Activated naive CD4-positive, alpha-beta T cell treated with anti-CD3 and anti-CD28 coated beads for 36 hours (primary cell): ENCODE measurements at regions not wholly inside any gene's neighbourhood (a gene's known extent, or its start where the extent isn't known, plus 50 kb on each side); places are given as distances from the start of the nearest gene placed in this dataset.

Experiments
- CTCF ChIA-PET: fragments of 350-600 bp; sonication (Branson Sonifier 250); formaldehyde crosslinking; loops from one replicate; lab custom pipeline; 2021; ENCODE audit warnings: antibody characterized with exemption; lab: Charles Lee
- DNase-seq: peaks from one replicate; pipeline ENCODE4 v3.0.0-alpha.2; 2020
- H3K27ac Mint-ChIP-seq: one replicate; pipeline ENCODE4 v1.8.0; 2021; ENCODE audit warnings: mild to moderate bottlenecking, mixed read lengths
- H3K27me3 Mint-ChIP-seq: one replicate; pipeline ENCODE4 v1.8.0; 2021; ENCODE audit warnings: low read depth, mixed read lengths
- H3K36me3 Mint-ChIP-seq: one replicate; pipeline ENCODE4 v1.8.0; 2021; ENCODE audit warnings: low read depth, mixed read lengths
- H3K4me1 Mint-ChIP-seq: one replicate; pipeline ENCODE4 v1.8.0; 2021; ENCODE audit warnings: low read depth, mixed read lengths
- H3K4me3 Mint-ChIP-seq: one replicate; pipeline ENCODE4 v1.8.0; 2021; ENCODE audit warnings: mild to moderate bottlenecking, moderate library complexity, mixed read lengths
- H3K9me3 Mint-ChIP-seq: one replicate; pipeline ENCODE4 v1.8.0; 2021; ENCODE audit warnings: mixed read lengths
- intact Hi-C: fragments of 100-400 bp; cut with micrococcal nuclease; formaldehyde crosslinking; loops from one replicate; pipeline ENCODE4 v1.15.1; 2023

DNA sequence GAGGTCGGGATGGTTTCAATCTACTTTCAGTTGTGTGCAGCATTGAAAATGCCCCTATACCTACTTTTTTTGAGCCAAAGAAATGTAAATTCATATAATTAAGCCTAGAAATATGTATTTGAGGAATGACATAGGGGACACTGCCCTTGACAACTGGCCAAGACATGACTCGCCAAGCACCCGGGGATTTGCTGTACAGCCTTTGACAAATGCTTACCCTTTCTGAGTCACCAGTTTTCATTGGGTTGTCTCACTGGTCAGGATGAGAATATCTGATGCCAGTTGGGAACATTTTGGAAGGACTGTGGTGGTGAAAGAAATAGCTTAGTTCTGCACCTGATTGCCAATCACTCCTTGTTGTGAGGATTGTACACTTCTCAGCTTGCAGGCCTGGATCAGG, 166.8 kb upstream of the HABP2 start:
- CTCF ChIA-PET, result interaction anchor here (0.6 to 2.0 kb wide), 9 partner anchors 18 to 911 kb away, joined by 3 to 8 read pairs (median 4); no protein-coding TSS in a partner anchor
- no peak for DNase-seq
- Mint-ChIP-seq H3K9me3 (no peaks in the 10 kb centered on the region), H3K4me3 (no peak overlapping the region), H3K27ac (no peak overlapping the region), H3K36me3 (no peaks in the 10 kb centered on the region), H3K4me1 (peaks cover 22% of the 10 kb centered on the region), H3K27me3 (peaks cover 2% of the 10 kb centered on the region)
- intact Hi-C loops, result loop anchor here (5.0 kb wide), 1 partner anchor 136 kb away; no protein-coding TSS in a partner anchor

- CTCF ChIA-PET, result no interaction called here
- Mint-ChIP-seq H3K9me3 (peaks cover 2% of the 10 kb centered on the region), H3K4me1 (peaks cover 2% of the 10 kb centered on the region), H3K36me3 (no peaks in the 10 kb centered on the region), H3K4me3 (no peak overlapping the region), H3K27ac (no peak overlapping the region), H3K27me3 (peaks cover 2% of the 10 kb centered on the region)
- no peak for DNase-seq
- intact Hi-C loops, result loop anchor here (5.0 kb wide), 1 partner anchor 132 kb away; no protein-coding TSS in a partner anchor
Measured at GRCh38 chr10:113389969-113390368, 162.9 kb upstream of the HABP2 start.

GRCh38 chr10:113390896-113391295, 162.0 kb upstream of the HABP2 start:
- DNase-seq, result no peak
- Mint-ChIP-seq H3K27ac (no peak overlapping the region), H3K4me3 (no peak overlapping the region), H3K9me3 (peaks cover 3% of the 10 kb centered on the region), H3K4me1 (no peaks in the 10 kb centered on the region), H3K36me3 (no peaks in the 10 kb centered on the region), H3K27me3 (no peaks in the 10 kb centered on the region)
- CTCF ChIA-PET, result no interaction called here
- intact Hi-C loops, result no loop called here

DNA sequence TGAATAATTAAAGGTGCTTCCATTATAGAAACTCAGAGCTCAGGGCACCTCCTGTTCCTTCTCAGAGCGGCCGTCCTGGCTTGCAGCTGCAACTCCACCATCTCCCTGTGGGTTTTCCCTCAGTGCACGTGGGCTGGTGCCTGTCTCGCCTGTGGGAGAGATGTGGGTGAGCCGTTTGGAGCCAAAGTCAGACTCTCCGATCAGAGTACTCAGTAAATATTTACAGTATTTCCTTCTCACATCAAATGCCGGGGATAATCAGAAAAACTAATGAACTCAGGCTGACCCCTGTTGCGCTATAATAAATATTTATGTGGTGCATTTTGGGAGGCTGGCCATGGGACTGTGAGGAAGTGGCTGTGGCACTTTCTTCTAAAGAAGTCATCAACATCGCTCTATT, 155.8 kb upstream of the HABP2 start:
- CTCF ChIA-PET, result no interaction called here
- Mint-ChIP-seq H3K36me3 (no peaks in the 10 kb centered on the region), H3K4me1 (no peaks in the 10 kb centered on the region), H3K27ac (no peak overlapping the region), H3K4me3 (no peak overlapping the region), H3K27me3 (no peaks in the 10 kb centered on the region), H3K9me3 (peaks cover 3% of the 10 kb centered on the region)
- intact Hi-C loops, result no loop called here
- DNase-seq, result no peak

- Mint-ChIP-seq H3K4me3 (no peak overlapping the region), H3K9me3 (peaks cover 3% of the 10 kb centered on the region), H3K4me1 (no peaks in the 10 kb centered on the region), H3K36me3 (no peaks in the 10 kb centered on the region), H3K27me3 (no peaks in the 10 kb centered on the region), H3K27ac (no peak overlapping the region)
- CTCF ChIA-PET, result interaction anchor here (0.6 kb wide), 1 partner anchor 288 kb away, joined by 7 read pairs; no protein-coding TSS in a partner anchor
- DNase-seq, result no peak
- intact Hi-C loops, result no loop called here
Measured at GRCh38 chr10:113399065-113399464, 153.8 kb upstream of the HABP2 start.

GRCh38 chr10:113402602-113403001, 150.3 kb upstream of the HABP2 start:
- H3K4me1 Mint-ChIP-seq, result no peaks in the 10 kb centered on the region
- DNase-seq, result no peak
- H3K4me3 Mint-ChIP-seq, result no peak overlapping the region
- H3K9me3 Mint-ChIP-seq, result no peaks in the 10 kb centered on the region
- H3K27me3 Mint-ChIP-seq, result no peaks in the 10 kb centered on the region
- no peaks in the 10 kb centered on the region for H3K36me3 Mint-ChIP-seq
- intact Hi-C loops, result no loop called here
- CTCF ChIA-PET, result interaction anchor here (0.6 to 1.0 kb wide), 2 partner anchors 18 to 33 kb away, joined by 3 read pairs; no protein-coding TSS in a partner anchor
- H3K27ac Mint-ChIP-seq, result no peak overlapping the region

DNA sequence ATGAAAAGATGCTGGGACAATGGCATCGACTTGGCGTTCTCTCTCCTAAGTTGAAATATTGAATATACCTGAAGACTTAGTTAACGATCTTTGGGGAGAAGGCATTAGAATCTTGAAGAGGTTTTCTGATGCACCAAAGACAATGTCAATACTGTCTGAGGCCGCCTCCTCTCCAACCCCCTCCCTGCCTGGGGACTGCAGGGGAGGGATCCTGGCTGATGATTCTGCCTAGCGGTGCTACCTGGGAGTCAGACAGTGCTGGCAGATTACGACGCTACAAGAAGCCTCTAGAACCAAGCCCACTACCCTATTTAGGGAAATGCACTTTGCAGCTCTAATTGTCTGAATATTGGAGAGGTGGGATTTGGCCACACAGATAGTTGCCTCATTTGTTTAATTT, 145.6 kb upstream of the HABP2 start:
- H3K4me1 Mint-ChIP-seq, result no peaks in the 10 kb centered on the region
- intact Hi-C loops, result no loop called here
- H3K27me3 Mint-ChIP-seq, result no peaks in the 10 kb centered on the region
- no peak for DNase-seq
- no peak overlapping the region for H3K27ac Mint-ChIP-seq
- H3K36me3 Mint-ChIP-seq, result no peaks in the 10 kb centered on the region
- H3K9me3 Mint-ChIP-seq, result no peaks in the 10 kb centered on the region
- H3K4me3 Mint-ChIP-seq, result no peak overlapping the region
- CTCF ChIA-PET, result no interaction called here

DNA sequence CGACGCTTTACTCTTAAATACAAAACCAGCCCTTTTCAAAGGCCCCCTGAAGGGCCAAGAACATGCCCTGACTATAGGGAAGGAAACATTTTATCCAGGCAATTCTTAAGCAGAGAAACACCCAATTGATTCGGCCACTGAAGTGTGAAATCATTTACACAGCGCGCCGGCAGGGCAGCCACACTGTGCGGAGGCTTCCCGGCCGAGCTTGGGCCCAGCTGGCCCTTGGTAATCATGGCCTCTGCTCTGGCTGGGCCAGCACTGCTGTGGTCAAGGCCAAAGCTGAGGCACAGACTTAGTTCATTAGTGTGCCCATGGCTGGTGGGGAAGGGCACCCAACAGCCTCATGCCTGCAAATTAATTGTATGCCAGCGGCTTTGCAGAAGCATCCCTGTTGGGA, 143.7 kb upstream of the HABP2 start:
- Mint-ChIP-seq H3K4me3 (no peak overlapping the region), H3K36me3 (no peaks in the 10 kb centered on the region), H3K27ac (no peak overlapping the region), H3K27me3 (no peaks in the 10 kb centered on the region), H3K9me3 (no peaks in the 10 kb centered on the region), H3K4me1 (no peaks in the 10 kb centered on the region)
- intact Hi-C loops, result no loop called here
- DNase-seq, result no peak
- CTCF ChIA-PET, result no interaction called here

- CTCF ChIA-PET, result no interaction called here
Measured at GRCh38 chr10:113410618-113411017, 142.2 kb upstream of the HABP2 start.

GRCh38 chr10:113411456-113411855, 141.4 kb upstream of the HABP2 start:
- Mint-ChIP-seq H3K4me3 (no peak overlapping the region), H3K27me3 (peaks cover 6% of the 10 kb centered on the region), H3K27ac (no peak overlapping the region), H3K36me3 (no peaks in the 10 kb centered on the region), H3K9me3 (no peaks in the 10 kb centered on the region), H3K4me1 (no peaks in the 10 kb centered on the region)
- CTCF ChIA-PET, result interaction anchor here (1.0 kb wide), 1 partner anchor 28 kb away, joined by 3 read pairs; no protein-coding TSS in a partner anchor
- intact Hi-C loops, result no loop called here
- DNase-seq, result no peak

More at GRCh38 chr10:113410618-113411017, 142.2 kb upstream of the HABP2 start:
- H3K4me3 Mint-ChIP-seq, result no peak overlapping the region
- peaks cover 6% of the 10 kb centered on the region for H3K27me3 Mint-ChIP-seq
- H3K27ac Mint-ChIP-seq, result no peak overlapping the region
- no peaks in the 10 kb centered on the region for H3K9me3 Mint-ChIP-seq
- intact Hi-C loops, result no loop called here
- no peak for DNase-seq
- H3K4me1 Mint-ChIP-seq, result no peaks in the 10 kb centered on the region
- H3K36me3 Mint-ChIP-seq, result no peaks in the 10 kb centered on the region

DNA sequence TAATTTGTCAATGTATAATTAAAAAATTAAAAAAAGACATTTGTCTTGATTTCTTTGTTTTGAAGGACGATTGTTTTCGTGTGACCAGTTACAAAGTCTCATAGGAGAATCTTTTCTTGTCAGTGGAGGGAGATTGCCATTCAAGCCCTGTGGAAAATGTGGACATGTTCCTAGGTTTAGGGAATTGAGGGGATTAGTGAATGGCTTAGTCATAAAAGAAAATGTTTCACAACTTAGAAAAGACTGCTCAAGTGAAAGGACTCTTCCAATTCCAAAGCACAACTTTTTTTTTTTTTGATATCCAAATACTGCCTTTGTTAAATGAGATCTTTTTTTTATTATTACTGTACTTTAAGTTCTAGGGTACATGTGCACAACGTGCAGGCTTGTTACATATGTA, 140.7 kb upstream of the HABP2 start:
- DNase-seq, result no peak
- no peaks in the 10 kb centered on the region for H3K9me3 Mint-ChIP-seq
- no peak overlapping the region for H3K4me3 Mint-ChIP-seq
- H3K36me3 Mint-ChIP-seq, result no peaks in the 10 kb centered on the region
- no peaks in the 10 kb centered on the region for H3K4me1 Mint-ChIP-seq
- H3K27me3 Mint-ChIP-seq, result peaks cover 9% of the 10 kb centered on the region
- intact Hi-C loops, result no loop called here
- H3K27ac Mint-ChIP-seq, result no peak overlapping the region
- CTCF ChIA-PET, result interaction anchor here (1.0 kb wide), 1 partner anchor 29 kb away, joined by 3 read pairs; no protein-coding TSS in a partner anchor

DNA sequence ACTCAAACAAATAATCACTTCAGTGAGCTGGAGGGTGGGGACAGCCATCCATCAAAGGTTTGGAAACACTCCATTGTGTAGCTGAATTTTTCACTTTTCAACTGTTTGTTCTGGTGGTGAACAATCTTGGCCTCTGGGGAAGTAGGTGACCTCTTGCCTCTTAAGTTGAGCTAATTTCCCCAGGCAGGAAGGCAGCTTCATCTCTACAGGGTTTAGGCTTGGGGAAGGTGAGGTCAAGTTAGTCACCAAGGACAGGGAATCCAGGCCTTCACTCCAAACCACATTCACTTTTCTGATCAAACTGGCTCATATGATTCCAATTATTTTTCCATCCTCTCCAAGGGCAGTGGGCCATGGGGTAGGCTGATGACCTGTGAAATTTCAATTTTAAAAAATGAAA, 138.3 kb upstream of the HABP2 start:
- no peak for DNase-seq
- Mint-ChIP-seq H3K4me3 (no peak overlapping the region), H3K27me3 (peaks cover 14% of the 10 kb centered on the region), H3K4me1 (no peaks in the 10 kb centered on the region), H3K36me3 (no peaks in the 10 kb centered on the region), H3K27ac (no peak overlapping the region), H3K9me3 (no peaks in the 10 kb centered on the region)
- intact Hi-C loops, result no loop called here
- CTCF ChIA-PET, result no interaction called here

DNA sequence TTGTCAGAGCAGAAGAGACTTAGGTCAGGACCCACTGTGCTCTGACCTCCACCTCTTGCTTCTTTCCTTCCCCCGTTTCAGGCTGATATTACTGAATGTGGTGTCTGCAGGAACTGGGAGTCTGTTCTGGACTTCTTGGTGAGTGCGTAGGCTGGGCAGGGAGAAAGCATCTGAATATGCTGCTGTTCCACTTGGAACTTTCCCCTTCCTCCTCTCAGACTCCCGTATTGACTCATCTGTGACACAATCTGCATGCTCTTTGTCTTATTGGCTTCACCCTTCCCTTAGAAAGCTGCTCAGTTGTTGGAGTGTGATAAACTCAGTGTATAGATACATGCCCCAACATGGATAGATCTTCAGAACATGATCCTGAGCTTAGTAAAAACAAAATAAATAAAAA, 137.6 kb upstream of the HABP2 start:
- Mint-ChIP-seq H3K36me3 (no peaks in the 10 kb centered on the region), H3K4me1 (no peaks in the 10 kb centered on the region), H3K27ac (no peak overlapping the region), H3K4me3 (no peak overlapping the region), H3K27me3 (peaks cover 14% of the 10 kb centered on the region), H3K9me3 (peaks cover 2% of the 10 kb centered on the region)
- intact Hi-C loops, result no loop called here
- DNase-seq, result no peak
- CTCF ChIA-PET, result no interaction called here
